Body of pancreas (tissue), 4 donors: ENCODE measurements at regions not wholly inside any gene's neighbourhood (a gene's known extent, or its start where the extent isn't known, plus 50 kb on each side); places are given as distances from the start of the nearest gene placed in this dataset.

Source experiments
- ATAC-seq: fragments of 150-250 bp; one replicate; pipeline ENCODE4 v1.9.1; 2016
- DNase-seq, 4 donors: peaks; one replicate each; pipeline ENCODE4 v3.0.0-alpha.2; 2019
- H3K27ac ChIP-seq, 4 donors: fragments of 200-600 bp; sonication (generic); 1 replicate in 3 of 4; 2 replicates in 1 of 4; pipeline versions ENCODE4 v1.5.1 to v1.6.1; 2016 to 2019; ENCODE audit warnings: mild to moderate bottlenecking in 1 of 4, mixed read lengths in 1 of 4, moderate library complexity in 1 of 4
- H3K27me3 ChIP-seq, 2 donors: fragments of 200-600 bp; sonication (generic); one replicate each; pipeline ENCODE4 v1.6.0; 2016; ENCODE audit warnings: mild to moderate bottlenecking in 1 of 2
- H3K36me3 ChIP-seq, 2 donors: fragments of 200-600 bp; sonication (generic); replicated peaks in 1 of 2; 2 replicates each; pipeline ENCODE4 v1.5.1; 2016; ENCODE audit warnings: low read depth in 2 of 2; ENCODE audit not compliant: insufficient read depth in 1 of 2
- H3K4me1 ChIP-seq: fragments of 200-600 bp; sonication (generic); one replicate; pipeline ENCODE4 v1.6.0; 2016
- H3K4me3 ChIP-seq, 2 donors: fragments of 200-600 bp; sonication (generic); 1 replicate in 1 of 2; 2 replicates in 1 of 2; pipeline ENCODE4 v1.5.1; 2016 to 2019
- H3K9me3 ChIP-seq, 3 donors: fragments of 200-600 bp; sonication (generic); 1 replicate in 2 of 3; 2 replicates in 1 of 3; pipeline ENCODE4 v1.5.1; 2016
- POLR2A ChIP-seq, 3 donors: fragments of 450-650 bp; IDR thresholded peaks; one replicate each; pipeline ENCODE4 v1.6.1; 2016; ENCODE audit warnings: antibody characterized with exemption in 3 of 3, mild to moderate bottlenecking in 2 of 3
- WGBS, 2 donors: methylation state at CpG; one replicate each; pipeline ENCODE4 v1.1.5; 2017; 5-methylcytosine and 5-hydroxymethylcytosine counted together
- intact Hi-C: fragments of 100-400 bp; cut with DNase I; formaldehyde crosslinking; loops from one replicate; pipeline ENCODE4 v1.15.1; 2023
- TF ChIP-seq, protein P1 (sequence below), 7 experiments: fragments of 450-650 bp in 4 of 7; fragments of 200-600 bp in 3 of 7; sonication (generic) in 3 of 7; IDR thresholded peaks; one replicate each; pipeline ENCODE4 v1.5.1; 2016 to 2019; ENCODE audit warnings: antibody characterized with exemption in 7 of 7

DNA sequence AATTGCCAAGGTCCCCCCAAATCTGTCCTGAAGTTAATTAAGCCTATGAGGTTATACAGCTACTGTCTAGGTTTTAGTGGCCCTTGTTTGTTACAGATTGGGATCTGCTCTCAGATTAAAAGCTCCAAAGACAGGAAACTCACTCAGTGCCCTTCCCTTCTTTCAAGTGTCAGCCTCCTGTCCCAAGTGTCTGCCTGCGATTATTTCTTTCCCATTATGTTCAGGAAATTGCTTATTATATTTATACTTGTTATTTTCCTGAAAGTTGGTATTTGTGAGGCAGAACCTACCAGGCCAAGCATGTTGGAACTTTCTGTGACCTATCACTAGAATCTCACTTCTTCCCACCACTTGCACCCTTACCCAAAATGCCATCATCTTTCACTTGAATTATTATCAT is 173.2 kb downstream of the AREG start:
- no peak overlapping the region for H3K4me3 ChIP-seq
- 83 to 85% methylated on average over 1 of the region's 1 CpG for WGBS, 2 donors
- no peaks in the 10 kb centered on the region for H3K9me3 ChIP-seq
- H3K27me3 ChIP-seq: no peaks in the 10 kb centered on the region
- no peaks in the 10 kb centered on the region for H3K36me3 ChIP-seq
- DNase-seq (no peak), ATAC-seq (no peak)
- H3K4me1 ChIP-seq: no peaks in the 10 kb centered on the region
- no peak overlapping the region for H3K27ac ChIP-seq
- no peak for TF ChIP-seq POLR2A (IDR thresholded peaks at IDR 0.05)
- TF ChIP-seq, protein P1, sequence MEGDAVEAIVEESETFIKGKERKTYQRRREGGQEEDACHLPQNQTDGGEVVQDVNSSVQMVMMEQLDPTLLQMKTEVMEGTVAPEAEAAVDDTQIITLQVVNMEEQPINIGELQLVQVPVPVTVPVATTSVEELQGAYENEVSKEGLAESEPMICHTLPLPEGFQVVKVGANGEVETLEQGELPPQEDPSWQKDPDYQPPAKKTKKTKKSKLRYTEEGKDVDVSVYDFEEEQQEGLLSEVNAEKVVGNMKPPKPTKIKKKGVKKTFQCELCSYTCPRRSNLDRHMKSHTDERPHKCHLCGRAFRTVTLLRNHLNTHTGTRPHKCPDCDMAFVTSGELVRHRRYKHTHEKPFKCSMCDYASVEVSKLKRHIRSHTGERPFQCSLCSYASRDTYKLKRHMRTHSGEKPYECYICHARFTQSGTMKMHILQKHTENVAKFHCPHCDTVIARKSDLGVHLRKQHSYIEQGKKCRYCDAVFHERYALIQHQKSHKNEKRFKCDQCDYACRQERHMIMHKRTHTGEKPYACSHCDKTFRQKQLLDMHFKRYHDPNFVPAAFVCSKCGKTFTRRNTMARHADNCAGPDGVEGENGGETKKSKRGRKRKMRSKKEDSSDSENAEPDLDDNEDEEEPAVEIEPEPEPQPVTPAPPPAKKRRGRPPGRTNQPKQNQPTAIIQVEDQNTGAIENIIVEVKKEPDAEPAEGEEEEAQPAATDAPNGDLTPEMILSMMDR (IDR thresholded peaks at IDR 0.05): no peak
- intact Hi-C loops: no loop called here

DNA sequence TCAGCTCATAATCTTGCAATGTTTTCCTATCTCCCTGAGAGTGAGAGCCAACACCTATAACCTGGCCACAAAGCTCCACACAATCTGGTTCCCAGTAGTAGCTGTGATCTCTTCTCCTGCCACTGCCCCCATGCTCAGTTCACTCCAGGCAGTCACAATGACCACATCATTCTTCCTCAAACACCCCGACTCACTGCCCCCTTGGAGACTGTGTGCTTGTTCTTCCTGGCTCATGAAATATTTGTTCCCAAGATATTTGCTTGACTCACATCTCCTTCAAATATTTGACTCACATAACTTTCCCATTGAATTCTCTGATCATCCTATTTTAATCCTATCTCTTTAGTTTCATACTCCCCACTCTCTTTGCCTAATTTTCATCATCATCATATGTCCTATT is 173.7 kb downstream of the AREG start:
- no peak for ATAC-seq
- no peaks in the 10 kb centered on the region for H3K27me3 ChIP-seq
- no peaks in the 10 kb centered on the region for H3K4me1 ChIP-seq
- TF ChIP-seq, protein P1 (IDR thresholded peaks at IDR 0.05): no peak
- TF ChIP-seq POLR2A (IDR thresholded peaks at IDR 0.05): no peak
- no peak for DNase-seq
- WGBS, 2 donors: 53 to 62% methylated on average over 1 of the region's 1 CpG
- no peaks in the 10 kb centered on the region for H3K36me3 ChIP-seq
- no peak overlapping the region for H3K27ac ChIP-seq
- intact Hi-C loops: no loop called here
- no peak overlapping the region for H3K4me3 ChIP-seq
- H3K9me3 ChIP-seq: no peaks in the 10 kb centered on the region

DNA sequence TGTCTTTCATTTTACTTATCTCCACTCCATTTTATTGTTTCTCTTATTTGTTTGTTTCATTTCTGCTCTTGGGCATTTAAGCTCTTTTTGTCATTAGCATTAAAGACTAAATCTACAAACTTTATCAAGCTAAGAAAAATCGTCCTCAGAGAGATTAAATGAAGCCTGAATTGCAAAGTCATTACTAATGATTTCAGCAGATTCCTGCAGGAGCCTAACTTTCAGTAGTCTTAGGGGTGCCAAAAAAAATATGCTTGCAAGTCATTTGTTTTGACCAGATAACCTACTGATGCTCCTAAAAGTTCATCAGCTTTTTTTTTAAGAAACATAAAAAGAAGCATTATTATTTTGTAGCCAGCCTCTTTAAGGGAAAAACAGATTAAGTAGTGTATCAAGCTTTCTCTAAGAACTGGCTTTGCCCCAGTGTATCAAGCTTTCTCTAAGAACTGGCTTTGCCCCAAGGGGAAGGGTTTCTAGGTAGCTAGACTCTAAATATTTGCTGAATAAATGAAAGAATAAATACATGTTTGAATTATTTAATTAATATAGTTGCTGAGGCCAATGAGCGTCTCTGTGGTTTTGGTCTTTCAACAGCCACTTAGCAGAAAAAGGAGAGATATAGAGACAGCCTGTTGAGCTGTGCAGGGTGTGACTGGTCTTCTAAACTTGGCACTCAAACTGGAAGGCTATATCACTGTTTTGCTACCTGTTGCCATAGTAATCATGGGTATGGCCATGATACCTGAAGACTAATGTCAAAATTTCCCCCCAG is 174.2 kb downstream of the BTC start:
- ATAC-seq (no peak), DNase-seq (no peak)
- intact Hi-C loops: no loop called here
- 36 to 48% methylated on average over 2 of the region's 2 CpGs for WGBS, 2 donors
- TF ChIP-seq, protein P1 (IDR thresholded peaks at IDR 0.05): no peak
- no peak for TF ChIP-seq POLR2A (IDR thresholded peaks at IDR 0.05)
- Histone ChIP-seq H3K9me3 (no peaks in the 10 kb centered on the region), H3K4me3 (no peak overlapping the region), H3K4me1 (no peaks in the 10 kb centered on the region), H3K27me3 (no peaks in the 10 kb centered on the region), H3K36me3 (no peaks in the 10 kb centered on the region), H3K27ac (no peak overlapping the region)

DNA sequence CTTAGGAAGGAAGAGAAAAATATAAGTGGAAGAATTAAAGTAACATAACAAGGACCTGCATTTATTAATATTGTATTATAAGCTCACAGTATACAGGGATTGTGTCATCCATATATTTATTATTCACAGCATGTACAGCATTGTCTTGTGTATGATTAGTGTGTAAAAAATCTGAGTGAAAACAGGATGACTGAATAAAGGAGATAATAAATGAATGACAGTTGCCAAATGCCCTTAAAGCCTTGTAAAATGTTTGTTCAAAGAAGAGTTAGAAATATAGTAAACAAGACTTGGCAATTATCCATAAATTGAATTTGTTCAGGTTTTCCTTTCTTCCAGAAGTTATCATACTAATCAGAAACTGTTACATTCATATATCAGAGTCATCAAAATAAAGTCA is 172.7 kb downstream of the BTC start:
- H3K36me3 ChIP-seq: no peaks in the 10 kb centered on the region
- DNase-seq (no peak), ATAC-seq (no peak)
- intact Hi-C loops: no loop called here
- no peak overlapping the region for H3K4me3 ChIP-seq
- no peaks in the 10 kb centered on the region for H3K9me3 ChIP-seq
- no peak for TF ChIP-seq POLR2A (IDR thresholded peaks at IDR 0.05)
- TF ChIP-seq, protein P1 (IDR thresholded peaks at IDR 0.05): no peak
- no peaks in the 10 kb centered on the region for H3K4me1 ChIP-seq
- no peak overlapping the region for H3K27ac ChIP-seq
- no peaks in the 10 kb centered on the region for H3K27me3 ChIP-seq

DNA sequence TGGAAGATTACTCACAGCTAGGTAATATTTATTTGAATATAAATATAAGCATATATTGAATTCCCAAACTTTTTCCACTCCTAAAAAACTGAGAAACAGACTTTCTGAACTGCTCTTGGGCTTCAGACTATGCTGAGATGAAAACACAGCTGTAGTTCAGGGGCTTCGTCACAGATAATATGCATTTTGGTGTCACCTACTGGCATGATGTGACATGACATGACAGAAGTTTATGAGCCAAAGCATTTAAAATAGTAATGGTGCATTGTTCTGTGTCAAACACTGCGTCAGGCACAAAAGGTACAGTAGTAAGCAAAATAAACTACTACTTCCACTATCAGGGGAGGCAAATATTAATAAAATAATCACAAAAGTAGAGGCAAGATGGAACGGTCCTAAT is 171.3 kb downstream of the BTC start:
- Histone ChIP-seq H3K4me3 (no peak overlapping the region), H3K27me3 (no peaks in the 10 kb centered on the region), H3K27ac (no peak overlapping the region), H3K36me3 (no peaks in the 10 kb centered on the region), H3K9me3 (no peaks in the 10 kb centered on the region), H3K4me1 (no peaks in the 10 kb centered on the region)
- 14 to 24% methylated on average over 3 of the region's 3 CpGs for WGBS, 2 donors
- DNase-seq: peak in 1 of 4 donors; percentile 22
- intact Hi-C loops: no loop called here
- no peak for ATAC-seq
- TF ChIP-seq POLR2A (IDR thresholded peaks at IDR 0.05): no peak
- TF ChIP-seq, protein P1 (IDR thresholded peaks at IDR 0.05): peak in 5 of 7 experiments; percentile 32 to 53 (median 41)
